HG03354 (cell line): ENCODE measurements at regions not wholly inside any gene's neighbourhood (a gene's known extent, or its start where the extent isn't known, plus 50 kb on each side); places are given as distances from the start of the nearest gene placed in this dataset.
"Not testable (repeated sequence)": the region's sequence is repeated elsewhere in the genome, so short reads cannot be mapped to it uniquely, and the experiment has no call there.

ENCODE experiments used
- ATAC-seq: cut with Tn5 transposase; IDR thresholded peaks from one replicate; pipeline ENCODE4 v1.9.1; 2021; ENCODE audit warnings: mild to moderate bottlenecking; ENCODE audit not compliant: unreplicated experiment, poor library complexity, severe bottlenecking

- ATAC-seq: no peak
Measured at GRCh38 chr5:121525706-121526105, 326.0 kb upstream of the FTMT start.

DNA sequence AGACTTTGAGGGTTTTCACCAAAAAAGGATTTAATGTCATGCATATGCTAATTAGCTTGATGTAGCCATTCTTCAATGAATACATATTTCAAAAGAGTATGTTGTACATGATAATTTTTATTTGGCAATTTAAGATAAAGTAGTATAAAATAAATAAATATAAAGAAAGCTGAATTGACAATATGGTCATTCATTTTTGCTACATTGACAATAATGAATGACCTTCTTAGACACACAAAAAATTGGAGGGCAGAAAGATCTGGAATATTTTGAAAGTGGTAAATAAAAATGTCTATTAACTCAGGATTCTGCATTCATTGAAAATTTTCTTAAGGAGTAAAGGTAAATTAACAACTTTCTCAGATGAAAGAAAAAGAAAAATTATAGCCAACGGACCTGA lies 324.8 kb upstream of the FTMT start:
- ATAC-seq: no peak

- ATAC-seq: no peak
Measured at GRCh38 chr5:121533814-121534213, 317.9 kb upstream of the FTMT start.

- no peak for ATAC-seq
Measured at GRCh38 chr5:121550989-121551388, 300.7 kb upstream of the FTMT start.

GRCh38 chr5:121559832-121560231 lies 291.9 kb upstream of the FTMT start:
- no peak for ATAC-seq

- no peak for ATAC-seq
Measured at GRCh38 chr5:121572061-121572460, 279.6 kb upstream of the FTMT start.

DNA sequence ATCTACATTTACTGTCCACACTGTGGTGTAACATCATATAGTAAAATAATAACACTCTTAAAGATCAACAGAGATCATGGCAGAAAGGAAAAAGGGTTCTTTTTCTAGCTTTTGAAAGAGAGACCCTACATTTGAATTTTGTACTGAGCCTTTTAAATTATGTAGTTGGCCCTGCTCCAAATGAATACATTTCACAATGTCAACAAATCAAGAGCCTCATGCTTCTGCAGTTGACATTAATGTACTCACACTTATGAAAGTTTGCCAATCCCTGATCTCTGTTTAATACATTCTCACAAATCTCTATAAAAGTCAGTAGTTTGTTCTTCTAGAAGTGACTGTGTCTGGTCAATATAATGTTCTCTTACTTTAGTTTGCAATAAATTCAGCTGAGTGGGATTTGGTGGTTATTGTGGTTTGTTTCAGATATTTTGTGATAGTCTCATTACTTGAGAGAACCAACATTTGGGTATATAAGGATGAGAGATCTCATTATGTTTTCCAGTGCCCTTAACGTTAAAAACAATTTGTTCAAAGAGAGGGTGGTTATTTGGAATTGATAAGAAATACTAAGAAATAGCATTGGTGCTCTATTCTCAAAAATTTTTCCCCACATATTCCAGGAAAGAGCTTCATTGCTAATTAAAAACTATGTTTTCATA lies 277.8 kb upstream of the FTMT start:
- ATAC-seq: no peak

GRCh38 chr5:121581588-121581987 lies 270.1 kb upstream of the FTMT start:
- ATAC-seq: no peak

DNA sequence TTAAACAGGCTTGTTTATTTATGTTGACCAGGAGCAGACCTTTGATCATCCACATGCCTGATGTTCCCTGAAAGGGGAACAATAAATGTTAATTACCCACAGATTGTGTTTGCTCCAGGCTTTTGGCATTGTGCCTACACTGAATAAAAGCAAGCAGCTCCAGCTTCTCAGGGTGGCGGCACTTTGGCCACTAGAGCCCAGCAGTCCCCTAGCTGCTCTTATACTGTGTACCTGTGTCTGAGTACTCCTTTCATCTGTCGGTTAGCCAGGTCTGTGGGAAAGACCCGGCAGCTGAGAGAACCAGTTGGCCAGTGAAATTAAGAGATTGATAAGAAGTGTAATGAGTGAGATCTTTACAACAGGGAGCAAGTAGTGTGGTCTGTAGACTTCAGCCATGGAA lies 254.8 kb upstream of the FTMT start:
- ATAC-seq: no peak

DNA sequence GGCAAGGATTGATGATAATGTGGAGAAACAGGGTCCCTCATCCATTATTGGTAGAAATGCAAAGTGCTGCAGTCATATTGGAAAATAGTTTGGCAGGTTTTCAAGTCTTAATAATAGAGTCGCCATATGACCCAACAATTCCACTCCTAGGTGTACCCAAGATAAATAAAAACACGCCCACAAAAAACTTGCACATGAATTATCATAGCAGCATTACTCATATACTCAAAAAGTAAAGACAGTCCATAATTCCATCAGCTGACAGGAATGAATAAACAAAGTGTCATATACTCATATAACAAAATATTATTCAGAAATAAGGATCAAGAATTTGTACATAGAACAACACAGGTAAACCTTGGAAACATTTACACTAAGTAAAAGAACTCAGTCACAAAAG lies 242.9 kb upstream of the FTMT start:
- no peak for ATAC-seq

DNA sequence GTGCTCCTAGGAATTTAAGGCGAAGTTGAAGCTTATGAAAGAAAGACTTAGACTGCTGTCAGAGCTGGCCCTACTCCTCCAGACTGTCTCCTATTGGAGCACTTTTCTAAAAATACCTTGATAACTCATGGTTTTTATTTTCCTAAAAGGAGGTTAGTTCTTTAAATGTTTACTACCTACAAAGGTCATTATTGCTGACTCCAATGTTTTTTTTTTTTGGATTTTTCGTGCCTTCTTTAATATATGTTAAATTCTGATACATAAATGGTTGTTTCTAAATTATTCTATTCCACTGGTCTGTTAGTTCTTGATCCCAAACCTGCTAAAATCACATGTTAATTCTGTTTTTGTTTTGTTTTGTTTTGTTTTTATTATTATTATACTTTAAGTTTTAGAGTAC lies 227.6 kb upstream of the FTMT start:
- ATAC-seq: no peak

- ATAC-seq: no peak
Measured at GRCh38 chr5:121628783-121629182, 222.9 kb upstream of the FTMT start.

DNA sequence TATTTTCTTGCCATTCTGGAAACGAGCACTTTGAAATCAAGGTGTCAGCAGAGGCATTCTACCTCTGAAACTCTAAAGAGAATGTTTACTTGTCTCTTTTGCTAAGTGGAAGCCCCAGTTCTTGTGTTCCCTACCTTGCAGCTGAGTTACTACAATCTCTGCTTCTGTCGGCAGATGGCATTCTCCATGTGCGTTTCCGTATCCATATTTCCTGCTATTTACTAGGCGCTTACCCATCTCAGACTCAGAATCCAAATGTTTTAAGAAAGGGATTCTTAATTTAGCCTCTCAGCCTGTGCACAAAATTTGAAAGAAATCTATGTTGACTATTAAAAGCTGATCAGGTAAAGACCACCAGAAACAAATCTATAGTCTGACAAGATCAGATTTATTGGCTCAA lies 221.3 kb upstream of the FTMT start:
- ATAC-seq: no peak

DNA sequence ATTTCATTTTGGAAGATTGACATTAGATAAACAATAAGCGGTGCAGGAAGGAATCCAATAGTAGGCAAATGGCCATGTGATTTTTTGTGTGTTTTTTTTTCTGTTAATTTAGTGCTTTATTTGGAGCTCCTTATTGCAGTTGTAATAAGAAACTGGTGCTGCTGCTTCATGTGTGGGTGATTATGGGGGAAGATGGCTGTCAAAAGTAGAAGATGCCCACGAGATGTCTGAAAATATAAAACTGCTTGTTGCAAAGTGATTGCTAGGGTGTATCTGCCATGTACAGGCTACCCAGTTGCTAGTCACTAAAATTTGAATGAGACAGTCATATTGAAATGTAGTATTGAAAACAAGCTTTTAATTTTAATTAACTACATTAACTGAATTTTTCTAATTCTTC lies 216.7 kb upstream of the FTMT start:
- no peak for ATAC-seq

- ATAC-seq: no peak
Measured at GRCh38 chr5:121638126-121638525, 213.6 kb upstream of the FTMT start.

DNA sequence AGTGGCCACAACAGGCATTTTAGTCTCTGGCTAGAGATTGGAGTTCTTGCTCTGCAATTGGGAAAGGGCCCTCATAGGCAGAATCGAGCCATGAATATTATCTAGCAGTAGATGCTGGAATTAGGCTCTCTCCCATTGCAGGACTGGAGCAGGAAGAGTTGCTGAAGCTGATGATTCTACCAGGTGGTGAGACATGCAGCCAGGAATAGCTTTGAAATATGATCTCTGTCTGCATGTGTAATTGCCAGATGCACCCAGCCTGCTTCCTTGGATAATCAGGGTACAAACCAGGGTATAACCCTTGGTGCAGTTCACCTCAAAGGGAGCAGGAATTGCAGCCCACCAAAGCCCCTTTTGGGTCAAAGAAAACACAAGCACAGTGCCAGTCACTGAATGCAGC lies 211.4 kb upstream of the FTMT start:
- ATAC-seq: no peak

DNA sequence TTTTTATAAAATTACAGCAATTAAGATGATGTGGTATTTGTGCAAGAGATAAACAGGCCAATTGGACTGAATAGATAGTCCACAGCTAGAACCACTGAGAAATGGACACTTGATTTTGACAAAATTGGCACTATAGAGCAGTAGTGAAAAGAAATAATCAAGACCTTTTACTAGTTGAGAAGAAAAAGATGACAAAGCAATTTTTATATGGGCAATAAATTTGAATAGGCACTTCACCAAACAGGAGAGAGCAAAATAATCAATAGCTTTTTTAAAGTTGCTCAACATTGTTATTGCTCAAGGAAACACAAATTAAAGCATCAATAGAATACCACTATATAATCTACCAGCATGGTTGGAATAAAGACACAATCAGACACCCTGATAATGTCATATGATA lies 193.5 kb upstream of the FTMT start:
- no peak for ATAC-seq

DNA sequence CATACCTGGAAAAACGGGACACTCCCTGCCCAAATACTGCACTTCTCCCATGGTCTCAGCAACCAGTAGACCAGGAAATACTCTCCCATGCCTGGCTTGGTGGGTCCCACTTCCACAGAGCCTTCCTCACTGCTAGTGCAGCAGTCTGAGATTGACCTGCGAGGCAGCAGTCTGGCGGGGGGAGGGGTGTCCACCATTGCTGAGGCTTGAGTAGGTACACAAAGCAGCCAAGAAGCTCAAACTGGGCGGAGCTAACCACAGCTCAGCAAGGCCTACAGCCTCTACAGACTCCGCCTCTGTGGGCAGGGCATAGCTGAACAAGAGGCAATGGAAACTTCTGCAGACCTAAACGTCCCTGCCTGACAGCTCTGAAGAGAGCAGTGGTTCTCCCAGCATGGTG lies 191.5 kb upstream of the FTMT start:
- no peak for ATAC-seq

- not testable (repeated sequence) for ATAC-seq
Measured at GRCh38 chr5:121665542-121665941, 186.1 kb upstream of the FTMT start.

DNA sequence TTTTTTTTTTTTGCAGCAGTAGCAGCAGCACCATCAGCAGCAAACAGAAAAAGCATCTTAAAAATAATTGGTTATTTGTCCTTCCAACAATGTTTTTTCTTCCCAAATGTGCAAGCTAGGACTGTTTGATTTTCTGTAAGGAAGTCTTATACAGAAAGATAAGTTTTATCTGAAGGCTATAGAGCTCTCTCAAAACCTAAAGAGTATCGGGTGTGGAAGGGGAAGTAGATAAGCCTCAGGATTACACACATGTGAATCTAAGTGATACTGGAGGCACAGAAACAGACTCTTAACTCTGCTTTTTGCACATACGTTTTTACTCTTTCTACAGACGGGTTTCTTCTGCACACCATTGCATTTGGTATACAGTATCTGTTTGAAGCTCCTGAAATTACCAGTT lies 184.4 kb upstream of the FTMT start:
- ATAC-seq: no peak

GRCh38 chr5:121668635-121669034 lies 183.0 kb upstream of the FTMT start:
- no peak for ATAC-seq

DNA sequence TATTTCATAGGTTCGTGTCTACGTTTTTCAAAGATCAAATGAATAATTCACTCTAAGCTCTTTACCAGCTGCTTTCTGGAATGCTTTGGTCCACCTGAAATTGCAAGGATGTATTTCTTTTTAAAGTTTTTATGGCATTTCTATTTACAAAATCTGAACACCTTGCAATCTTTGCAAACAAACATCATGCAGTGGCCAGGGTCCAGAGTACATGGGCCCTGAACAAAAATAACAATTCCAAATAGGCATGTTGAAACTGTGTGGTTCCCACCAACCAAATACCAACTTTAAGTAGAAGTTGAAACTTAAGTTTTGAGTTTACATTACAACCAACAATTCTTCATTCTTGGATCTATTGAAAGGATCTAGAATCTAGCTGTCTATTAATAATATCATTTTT lies 180.1 kb upstream of the FTMT start:
- no peak for ATAC-seq
